RWPE1 (cell line): ENCODE measurements at regions not wholly inside any gene's neighbourhood (a gene's known extent, or its start where the extent isn't known, plus 50 kb on each side); places are given as distances from the start of the nearest gene placed in this dataset.

ENCODE experiments used
- CTCF ChIA-PET: fragments of 350-600 bp; sonication (Branson Sonifier 250); formaldehyde crosslinking; extraction: SDS; loops from one replicate; lab custom pipeline; 2021; lab: Yijun Ruan, JAX
- POLR2A ChIA-PET: fragments of 400-600 bp; formaldehyde crosslinking; extraction: SDS; loops from one replicate; lab custom pipeline; 2020; ENCODE audit warnings: antibody characterized with exemption; ENCODE audit not compliant: low non-redundant PET; lab: Yijun Ruan, JAX
- DNase-seq: peaks from one replicate; pipeline ENCODE4 v3.0.0; 2012; ENCODE audit warnings: low spot score
- H3K27ac ChIP-seq: fragments of 450-650 bp; 2 replicates; pipeline ENCODE4 v1.5.1; 2017
- CTCF ChIP-seq: fragments of 450-650 bp; conservative IDR thresholded peaks from 2 replicates; pipeline ENCODE4 v1.5.1; 2017; ENCODE audit warnings: low read depth, mild to moderate bottlenecking

DNA sequence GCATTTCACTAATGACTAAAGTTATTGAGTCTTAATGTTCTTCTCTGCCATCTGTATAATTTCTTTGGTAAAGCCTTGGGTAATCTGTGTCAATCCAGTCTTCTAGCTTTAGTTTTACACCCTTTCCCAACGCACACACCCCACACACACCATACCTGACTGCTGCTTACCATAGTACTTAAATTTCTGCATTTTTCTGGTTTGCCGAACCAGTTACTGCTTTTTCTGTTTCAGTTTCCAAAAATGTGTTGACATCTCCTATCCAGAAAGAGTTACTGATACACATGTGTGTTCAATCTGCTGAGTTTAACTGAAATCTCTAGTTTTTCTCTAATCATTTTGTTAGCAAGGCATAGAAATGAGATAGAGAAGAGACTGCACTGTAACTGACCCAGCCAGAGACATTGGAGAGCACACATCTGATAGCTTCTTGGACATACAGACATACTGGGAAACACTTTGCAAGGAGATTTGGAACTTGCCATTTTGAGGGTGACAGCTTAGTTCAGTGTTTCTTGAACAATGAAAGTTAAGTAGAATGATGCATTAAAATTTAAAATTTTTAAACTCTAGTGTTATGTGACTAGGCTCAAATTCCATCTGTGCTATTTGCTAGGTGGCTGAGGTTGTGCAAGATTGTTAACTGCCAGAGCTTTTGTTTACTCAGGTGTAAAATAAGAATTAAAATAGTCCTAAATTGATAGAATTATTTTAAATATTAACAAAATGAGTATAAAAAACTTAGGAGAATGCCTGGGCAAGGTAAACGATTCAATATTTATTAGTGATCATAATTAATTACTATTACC, 807.6 kb downstream of the DNAJB9 start:
- no peak for TF ChIP-seq CTCF
- H3K27ac ChIP-seq = no peak overlapping the region
- DNase-seq = no peak
- POLR2A ChIA-PET = no interaction called here
- CTCF ChIA-PET = no interaction called here

- TF ChIP-seq CTCF = no peak
- H3K27ac ChIP-seq = no peak overlapping the region
- CTCF ChIA-PET = no interaction called here
- POLR2A ChIA-PET = no interaction called here
- no peak for DNase-seq
Measured at GRCh38 chr7:109386959-109387358, 817.3 kb downstream of the DNAJB9 start.

GRCh38 chr7:109387530-109387929, 817.9 kb downstream of the DNAJB9 start:
- CTCF ChIA-PET = no interaction called here
- POLR2A ChIA-PET = no interaction called here
- no peak for DNase-seq
- H3K27ac ChIP-seq = no peak overlapping the region
- no peak for TF ChIP-seq CTCF

DNA sequence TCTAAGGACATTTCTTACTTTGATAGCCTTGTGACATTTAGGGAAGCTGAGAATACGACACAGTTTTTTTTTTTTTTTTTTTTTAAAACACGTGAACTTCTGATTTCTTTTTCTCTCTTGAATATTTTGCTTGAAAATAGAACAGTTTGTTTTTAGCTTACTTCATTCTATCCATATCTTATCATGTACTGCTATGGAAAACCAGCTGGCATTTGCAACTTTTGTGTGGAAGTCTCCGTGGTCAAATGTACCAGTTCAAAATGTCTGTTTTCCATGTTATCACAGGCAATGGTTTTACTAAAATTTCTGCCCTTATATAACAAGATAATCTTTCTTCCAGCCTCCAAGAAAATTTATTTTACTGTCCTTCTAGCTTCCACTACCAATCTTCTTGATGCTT, 821.6 kb downstream of the DNAJB9 start:
- H3K27ac ChIP-seq = no peak overlapping the region
- no peak for TF ChIP-seq CTCF
- ChIA-PET CTCF (interaction anchor here (0.7 kb wide), 1 partner anchor 209 kb away, joined by 3 read pairs; no protein-coding TSS in a partner anchor), POLR2A (no interaction called here)
- DNase-seq = no peak

- ChIA-PET POLR2A (no interaction called here), CTCF (no interaction called here)
- TF ChIP-seq CTCF = no peak
- H3K27ac ChIP-seq = no peak overlapping the region
- DNase-seq = no peak
Measured at GRCh38 chr7:109402107-109402506, 832.4 kb downstream of the DNAJB9 start.

- no peak for TF ChIP-seq CTCF
- no peak overlapping the region for H3K27ac ChIP-seq
- no peak for DNase-seq
- CTCF ChIA-PET = no interaction called here
- POLR2A ChIA-PET = no interaction called here
Measured at GRCh38 chr7:109407756-109408155, 838.1 kb downstream of the DNAJB9 start.
